BLaER1 (cell line): ENCODE measurements at regions not wholly inside any gene's neighbourhood (a gene's known extent, or its start where the extent isn't known, plus 50 kb on each side); places are given as distances from the start of the nearest gene placed in this dataset.
"Not testable (repeated sequence)": the region's sequence is repeated elsewhere in the genome, so short reads cannot be mapped to it uniquely, and the experiment has no call there.

Experiments used
- H3K27ac ChIP-seq: shearing (Covaris generic); formaldehyde crosslinking; 2 replicates; pipeline ENCODE4 v1.8.1; 2022
- H3K27me3 ChIP-seq: shearing (Covaris generic); formaldehyde crosslinking; 2 replicates; pipeline ENCODE4 v1.8.1; 2022
- H3K36me3 ChIP-seq: shearing (Covaris generic); formaldehyde crosslinking; 2 replicates; pipeline ENCODE4 v1.8.1; 2022
- H3K4me1 ChIP-seq: shearing (Covaris generic); formaldehyde crosslinking; 2 replicates; pipeline ENCODE4 v1.8.1; 2022
- H3K4me2 ChIP-seq: shearing (Covaris generic); formaldehyde crosslinking; 2 replicates; pipeline ENCODE4 v1.8.1; 2022
- H3K4me3 ChIP-seq: shearing (Covaris generic); formaldehyde crosslinking; 2 replicates; pipeline ENCODE4 v1.8.1; 2022
- H3K9ac ChIP-seq: shearing (Covaris generic); formaldehyde crosslinking; 2 replicates; pipeline ENCODE4 v1.8.1; 2022
- H3K9me3 ChIP-seq: shearing (Covaris generic); formaldehyde crosslinking; 2 replicates; pipeline ENCODE4 v1.8.1; 2022
- H4K20me1 ChIP-seq: shearing (Covaris generic); formaldehyde crosslinking; 2 replicates; pipeline ENCODE4 v1.8.1; 2022
- Cebpa-rat ChIP-seq: shearing (Covaris generic); IDR thresholded peaks from 2 replicates; pipeline ENCODE4 v1.8.1; 2022

- H3K4me3 ChIP-seq, result no peak overlapping the region
- no peaks in the 10 kb centered on the region for H3K9me3 ChIP-seq
- H3K36me3 ChIP-seq, result no peaks in the 10 kb centered on the region
- no peaks in the 10 kb centered on the region for H3K4me1 ChIP-seq
- no peak overlapping the region for H3K4me2 ChIP-seq
- no peaks in the 10 kb centered on the region for H4K20me1 ChIP-seq
- no peak overlapping the region for H3K27ac ChIP-seq
- H3K9ac ChIP-seq, result no peak overlapping the region
- TF ChIP-seq Cebpa-rat, result no peak
- no peaks in the 10 kb centered on the region for H3K27me3 ChIP-seq
These were observed 134.1 kb upstream of the SERPINE2 start for GRCh38 chr2:224173210-224173609.

- no peak for TF ChIP-seq Cebpa-rat
- Histone ChIP-seq H4K20me1 (no peaks in the 10 kb centered on the region), H3K27ac (no peak overlapping the region), H3K4me2 (no peak overlapping the region), H3K9ac (no peak overlapping the region), H3K36me3 (no peaks in the 10 kb centered on the region), H3K27me3 (no peaks in the 10 kb centered on the region), H3K4me1 (no peaks in the 10 kb centered on the region), H3K9me3 (no peaks in the 10 kb centered on the region; the same call in 1 of the 2 replicates), H3K4me3 (no peak overlapping the region)
These were observed 132.1 kb upstream of the SERPINE2 start for GRCh38 chr2:224171226-224171625.

- Histone ChIP-seq H3K36me3 (no peaks in the 10 kb centered on the region), H3K27ac (no peak overlapping the region), H4K20me1 (no peaks in the 10 kb centered on the region), H3K4me1 (no peaks in the 10 kb centered on the region), H3K4me2 (no peak overlapping the region), H3K4me3 (no peak overlapping the region), H3K9me3 (no peaks in the 10 kb centered on the region; the same call in 1 of the 2 replicates), H3K9ac (no peak overlapping the region), H3K27me3 (no peaks in the 10 kb centered on the region)
- TF ChIP-seq Cebpa-rat, result no peak
These were observed 130.8 kb upstream of the SERPINE2 start for GRCh38 chr2:224169847-224170246.

GRCh38 chr2:224167781-224168180 is 128.7 kb upstream of the SERPINE2 start:
- H3K4me1 ChIP-seq, H3K4me2 ChIP-seq, H3K4me3 ChIP-seq, H3K9me3 ChIP-seq, H3K36me3 ChIP-seq, H3K27ac ChIP-seq, H4K20me1 ChIP-seq, H3K9ac ChIP-seq, H3K27me3 ChIP-seq: not testable (repeated sequence)

- Histone ChIP-seq H3K4me3 (no peak overlapping the region), H3K9me3 (no peaks in the 10 kb centered on the region; the same call in 1 of the 2 replicates), H3K36me3 (no peaks in the 10 kb centered on the region), H3K27ac (no peak overlapping the region), H3K4me1 (no peaks in the 10 kb centered on the region), H3K27me3 (no peaks in the 10 kb centered on the region), H3K4me2 (no peak overlapping the region), H3K9ac (no peak overlapping the region), H4K20me1 (no peaks in the 10 kb centered on the region)
- no peak for TF ChIP-seq Cebpa-rat
These were observed 127.6 kb upstream of the SERPINE2 start for GRCh38 chr2:224166654-224167053.

GRCh38 chr2:224165901-224166319 is 126.8 kb upstream of the SERPINE2 start:
- Histone ChIP-seq H3K9ac (no peak overlapping the region), H3K4me1 (no peaks in the 10 kb centered on the region), H3K36me3 (no peaks in the 10 kb centered on the region), H3K27me3 (no peaks in the 10 kb centered on the region), H3K4me2 (no peak overlapping the region), H3K27ac (no peak overlapping the region), H4K20me1 (no peaks in the 10 kb centered on the region), H3K4me3 (no peak overlapping the region), H3K9me3 (no peaks in the 10 kb centered on the region; the same call in 1 of the 2 replicates)
- no peak for TF ChIP-seq Cebpa-rat

GRCh38 chr2:224163566-224164307 is 124.7 kb upstream of the SERPINE2 start:
- Histone ChIP-seq H3K9me3 (no peaks in the 10 kb centered on the region; the same call in 1 of the 2 replicates), H3K27me3 (no peaks in the 10 kb centered on the region), H4K20me1 (no peaks in the 10 kb centered on the region), H3K4me1 (no peaks in the 10 kb centered on the region), H3K9ac (no peak overlapping the region), H3K4me2 (no peak overlapping the region), H3K36me3 (no peaks in the 10 kb centered on the region), H3K27ac (no peak overlapping the region), H3K4me3 (no peak overlapping the region)
- no peak for TF ChIP-seq Cebpa-rat

GRCh38 chr2:224162122-224162521 is 123.0 kb upstream of the SERPINE2 start:
- H4K20me1 ChIP-seq, result no peaks in the 10 kb centered on the region
- H3K9ac ChIP-seq, result no peak overlapping the region
- H3K4me2 ChIP-seq, result no peak overlapping the region
- no peaks in the 10 kb centered on the region for H3K27me3 ChIP-seq
- H3K27ac ChIP-seq, result no peak overlapping the region
- H3K9me3 ChIP-seq, result no peaks in the 10 kb centered on the region
- no peak for TF ChIP-seq Cebpa-rat
- H3K4me1 ChIP-seq, result no peaks in the 10 kb centered on the region
- no peak overlapping the region for H3K4me3 ChIP-seq
- no peaks in the 10 kb centered on the region for H3K36me3 ChIP-seq

- Histone ChIP-seq H3K27ac (no peak overlapping the region), H3K4me3 (no peak overlapping the region), H3K4me1 (no peaks in the 10 kb centered on the region), H3K27me3 (no peaks in the 10 kb centered on the region), H3K9ac (no peak overlapping the region), H3K36me3 (no peaks in the 10 kb centered on the region), H3K9me3 (no peaks in the 10 kb centered on the region), H3K4me2 (no peak overlapping the region), H4K20me1 (no peaks in the 10 kb centered on the region)
- TF ChIP-seq Cebpa-rat, result no peak
These were observed 122.6 kb upstream of the SERPINE2 start for GRCh38 chr2:224161712-224162111.

- Histone ChIP-seq H3K27ac (no peak overlapping the region), H4K20me1 (no peaks in the 10 kb centered on the region), H3K4me1 (no peaks in the 10 kb centered on the region), H3K36me3 (no peaks in the 10 kb centered on the region), H3K4me2 (no peak overlapping the region), H3K9ac (no peak overlapping the region), H3K4me3 (no peak overlapping the region), H3K9me3 (no peaks in the 10 kb centered on the region), H3K27me3 (no peaks in the 10 kb centered on the region)
- no peak for TF ChIP-seq Cebpa-rat
These were observed 121.8 kb upstream of the SERPINE2 start for GRCh38 chr2:224160917-224161316.
